ENCODE measurements at regions not wholly inside any gene's neighbourhood (a gene's known extent, or its start where the extent isn't known, plus 50 kb on each side); places are given as distances from the start of the nearest gene placed in this dataset.
"Not testable (repeated sequence)": the region's sequence is repeated elsewhere in the genome, so short reads cannot be mapped to it uniquely, and the experiment has no call there.

- FAIRE-seq (no peak), DNase-seq (ENCODE audit: low read depth, low spot score) (no peak)
- no peak overlapping the region for H3K4me2 ChIP-seq (ENCODE audit: insufficient read depth, low read length)
- H3K9me3 ChIP-seq (replicated peaks; ENCODE audit: control insufficient read depth, insufficient read depth, low read length): no peaks in the 10 kb centered on the region
- CTCF ChIA-PET: no interaction called here
- H3K79me2 ChIP-seq (ENCODE audit: control insufficient read depth, insufficient read depth, low read length): no peaks in the 10 kb centered on the region
- H3K4me3 ChIP-seq (replicated peaks in 1 of 3; ENCODE audit: insufficient read depth in 1 of 3, low read depth in 1 of 3, low read length in 3 of 3): no peak overlapping the region
- BruUV-seq (replicated peaks): no TSS peak
- intact Hi-C loops (cut with micrococcal nuclease): no loop called here
- no peaks in the 10 kb centered on the region for H3K27me3 ChIP-seq (ENCODE audit: control insufficient read depth in 2 of 2, insufficient read depth in 2 of 2, low read length in 2 of 2)
- no peak overlapping the region for H2AFZ ChIP-seq (ENCODE audit: low read depth, low read length)
- H3K36me3 ChIP-seq (ENCODE audit: control insufficient read depth in 2 of 2, extremely low read depth in 1 of 2, insufficient read depth in 2 of 2, low read length in 2 of 2): no peaks in the 10 kb centered on the region
- H3K27ac ChIP-seq (ENCODE audit: insufficient read depth, low read depth, low read length): no peak overlapping the region
- no peaks in the 10 kb centered on the region for H4K20me1 ChIP-seq (replicated peaks; ENCODE audit: control insufficient read depth, extremely low read depth, insufficient read depth, low read length)
- dilution Hi-C loops (cut with MboI; ENCODE audit: extremely low pct_ligation_motif_present, low sequenced_read_pairs): no loop called here
- POLR2A ChIA-PET: no interaction called here
- H3K4me1 ChIP-seq (ENCODE audit: control insufficient read depth, extremely low read depth, insufficient read depth, low read length): no peaks in the 10 kb centered on the region
- TF ChIP-seq JUN (IDR thresholded peaks at IDR 0.05; ENCODE audit: borderline replicate concordance, insufficient read depth, insufficient read length, low read depth) (no peak), CTCF (IDR thresholded peaks at IDR 0.05; ENCODE audit: extremely low read depth in 1 of 2, insufficient read depth in 1 of 2, low read depth in 1 of 2, low read length in 2 of 2) (no peak), POLR2AphosphoS5 (IDR thresholded peaks at IDR 0.05; ENCODE audit: insufficient read depth, low read depth, low read length) (no peak), MYC (IDR thresholded peaks at IDR 0.05; ENCODE audit: low read depth, low read length) (no peak), MAX (IDR thresholded peaks at IDR 0.05; ENCODE audit: insufficient read depth, insufficient read length) (no peak)
- no peaks in the 10 kb centered on the region for H3K9me1 ChIP-seq (replicated peaks; ENCODE audit: control insufficient read depth, extremely low read depth, insufficient read depth, low read length)
- H3K9ac ChIP-seq (replicated peaks; ENCODE audit: extremely low read depth, insufficient read depth, low read length): no peak overlapping the region
These were observed 309.2 kb downstream of the SH3GL2 start for GRCh38 chr9:17888066-17888465.

- H3K4me3 ChIP-seq (replicated peaks in 1 of 3; ENCODE audit: insufficient read depth in 1 of 3, low read depth in 1 of 3, low read length in 3 of 3); FAIRE-seq: not testable (repeated sequence)
These were observed 310.1 kb downstream of the SH3GL2 start for GRCh38 chr9:17888964-17889363.

More at GRCh38 chr9:17888964-17889363, 310.1 kb downstream of the SH3GL2 start:
- POLR2A ChIA-PET; dilution Hi-C loops (cut with MboI; ENCODE audit: extremely low pct_ligation_motif_present, low sequenced_read_pairs); H3K9me1 ChIP-seq (replicated peaks; ENCODE audit: control insufficient read depth, extremely low read depth, insufficient read depth, low read length); H3K79me2 ChIP-seq (ENCODE audit: control insufficient read depth, insufficient read depth, low read length); H3K4me1 ChIP-seq (ENCODE audit: control insufficient read depth, extremely low read depth, insufficient read depth, low read length); H3K9ac ChIP-seq (replicated peaks; ENCODE audit: extremely low read depth, insufficient read depth, low read length); H3K27me3 ChIP-seq (ENCODE audit: control insufficient read depth in 2 of 2, insufficient read depth in 2 of 2, low read length in 2 of 2); H3K27ac ChIP-seq (ENCODE audit: insufficient read depth, low read depth, low read length); H3K36me3 ChIP-seq (ENCODE audit: control insufficient read depth in 2 of 2, extremely low read depth in 1 of 2, insufficient read depth in 2 of 2, low read length in 2 of 2); DNase-seq (ENCODE audit: low read depth, low spot score); BruUV-seq (replicated peaks); H4K20me1 ChIP-seq (replicated peaks; ENCODE audit: control insufficient read depth, extremely low read depth, insufficient read depth, low read length); intact Hi-C loops (cut with micrococcal nuclease); H3K9me3 ChIP-seq (replicated peaks; ENCODE audit: control insufficient read depth, insufficient read depth, low read length); CTCF ChIA-PET; H3K4me2 ChIP-seq (ENCODE audit: insufficient read depth, low read length); H2AFZ ChIP-seq (ENCODE audit: low read depth, low read length): not testable (repeated sequence)
